MCF 10A (cell line): ENCODE measurements at regions not wholly inside any gene's neighbourhood (a gene's known extent, or its start where the extent isn't known, plus 50 kb on each side); places are given as distances from the start of the nearest gene placed in this dataset.

Experiments used
- BruUV-seq: library from RNA; stranded (reverse); fragments of 400-500 nt; replicated peaks from 2 replicates; lab custom pipeline; 2021; lab: Mats Ljungman, UMichigan
- CTCF ChIA-PET: fragments of 300-600 bp; sonication (Branson Sonifier 250); formaldehyde crosslinking; extraction: SDS; loops from one replicate; lab custom pipeline; 2021; ENCODE audit warnings: antibody characterized with exemption, inconsistent platforms; lab: Yijun Ruan, JAX
- POLR2A ChIA-PET: fragments of 300-600, 350-650 bp; sonication (Branson Sonifier 250); formaldehyde crosslinking; extraction: SDS; loops from one replicate; lab custom pipeline; 2020; ENCODE audit warnings: antibody characterized with exemption, inconsistent platforms; lab: Yijun Ruan, JAX
- DNase-seq: peaks from one replicate; pipeline ENCODE4 v3.0.0-alpha.2; 2018; ENCODE audit not compliant: unreplicated experiment
- H3K27ac Mint-ChIP-seq: one replicate; pipeline ENCODE4 v1.8.0; 2022; ENCODE audit warnings: mild to moderate bottlenecking, low read depth, mixed read lengths; ENCODE audit not compliant: unreplicated experiment
- H3K27me3 Mint-ChIP-seq: one replicate; pipeline ENCODE4 v1.8.0; 2022; ENCODE audit warnings: mixed read lengths; ENCODE audit not compliant: insufficient read depth, unreplicated experiment
- H3K36me3 Mint-ChIP-seq: one replicate; pipeline ENCODE4 v1.8.0; 2022; ENCODE audit warnings: mild to moderate bottlenecking, moderate library complexity, mixed read lengths; ENCODE audit not compliant: insufficient read depth, unreplicated experiment
- H3K4me1 Mint-ChIP-seq: one replicate; pipeline ENCODE4 v1.8.0; 2022; ENCODE audit warnings: mixed read lengths; ENCODE audit not compliant: insufficient read depth, unreplicated experiment
- H3K4me3 Mint-ChIP-seq: one replicate; pipeline ENCODE4 v1.8.0; 2022; ENCODE audit warnings: mild to moderate bottlenecking, moderate library complexity, mixed read lengths; ENCODE audit not compliant: unreplicated experiment
- H3K9me3 Mint-ChIP-seq: one replicate; pipeline ENCODE4 v1.8.0; 2022; ENCODE audit warnings: mixed read lengths; ENCODE audit not compliant: unreplicated experiment
- intact Hi-C: fragments of 100-400 bp; cut with micrococcal nuclease; formaldehyde crosslinking; loops from 2 replicates; pipeline ENCODE4 v1.14.1; 2022
- TF ChIP-seq, protein P1 (sequence below): fragments of 200-600 bp; IDR thresholded peaks from one replicate; pipeline ENCODE4 v1.8.0; 2022; ENCODE audit warnings: antibody characterized with exemption, mild to moderate bottlenecking; ENCODE audit not compliant: unreplicated experiment

DNA sequence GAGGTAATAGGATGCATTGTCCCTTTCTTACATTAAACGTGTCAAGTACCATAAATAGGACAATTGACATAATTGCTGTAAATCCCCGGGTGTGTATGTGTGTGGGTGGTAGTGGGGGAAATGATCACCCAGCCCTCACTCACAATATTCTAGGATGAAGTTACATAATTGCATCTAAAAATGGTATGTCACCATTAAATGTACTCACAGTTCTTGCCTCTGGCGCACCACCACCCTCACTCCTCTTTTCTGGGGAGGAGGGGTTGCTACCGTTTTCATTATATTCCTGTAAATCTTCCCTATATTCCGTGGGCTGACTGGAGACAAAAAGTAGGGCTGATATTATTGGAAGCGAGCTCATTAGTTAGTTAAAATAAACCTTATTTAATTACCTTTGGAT is 563.8 kb downstream of the TLR4 start:
- CTCF ChIA-PET: no interaction called here
- DNase-seq: no peak
- no peaks in the 10 kb centered on the region for H3K36me3 Mint-ChIP-seq
- no peaks in the 10 kb centered on the region for H3K9me3 Mint-ChIP-seq
- BruUV-seq: no TSS peak
- no peaks in the 10 kb centered on the region for H3K27me3 Mint-ChIP-seq
- no peak overlapping the region for H3K27ac Mint-ChIP-seq
- intact Hi-C loops: no loop called here
- TF ChIP-seq, protein P1, sequence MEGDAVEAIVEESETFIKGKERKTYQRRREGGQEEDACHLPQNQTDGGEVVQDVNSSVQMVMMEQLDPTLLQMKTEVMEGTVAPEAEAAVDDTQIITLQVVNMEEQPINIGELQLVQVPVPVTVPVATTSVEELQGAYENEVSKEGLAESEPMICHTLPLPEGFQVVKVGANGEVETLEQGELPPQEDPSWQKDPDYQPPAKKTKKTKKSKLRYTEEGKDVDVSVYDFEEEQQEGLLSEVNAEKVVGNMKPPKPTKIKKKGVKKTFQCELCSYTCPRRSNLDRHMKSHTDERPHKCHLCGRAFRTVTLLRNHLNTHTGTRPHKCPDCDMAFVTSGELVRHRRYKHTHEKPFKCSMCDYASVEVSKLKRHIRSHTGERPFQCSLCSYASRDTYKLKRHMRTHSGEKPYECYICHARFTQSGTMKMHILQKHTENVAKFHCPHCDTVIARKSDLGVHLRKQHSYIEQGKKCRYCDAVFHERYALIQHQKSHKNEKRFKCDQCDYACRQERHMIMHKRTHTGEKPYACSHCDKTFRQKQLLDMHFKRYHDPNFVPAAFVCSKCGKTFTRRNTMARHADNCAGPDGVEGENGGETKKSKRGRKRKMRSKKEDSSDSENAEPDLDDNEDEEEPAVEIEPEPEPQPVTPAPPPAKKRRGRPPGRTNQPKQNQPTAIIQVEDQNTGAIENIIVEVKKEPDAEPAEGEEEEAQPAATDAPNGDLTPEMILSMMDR: no peak
- POLR2A ChIA-PET: no interaction called here
- H3K4me3 Mint-ChIP-seq: no peak overlapping the region
- no peaks in the 10 kb centered on the region for H3K4me1 Mint-ChIP-seq

- POLR2A ChIA-PET: interaction anchor here (0.9 kb wide), 1 partner anchor 11 kb away, joined by 4 read pairs; no protein-coding TSS in a partner anchor
- no peak overlapping the region for H3K4me3 Mint-ChIP-seq
- CTCF ChIA-PET: no interaction called here
- intact Hi-C loops: no loop called here
- no peak overlapping the region for H3K27ac Mint-ChIP-seq
- no peaks in the 10 kb centered on the region for H3K36me3 Mint-ChIP-seq
- BruUV-seq: no TSS peak
- TF ChIP-seq, protein P1: no peak
- no peaks in the 10 kb centered on the region for H3K4me1 Mint-ChIP-seq
- H3K27me3 Mint-ChIP-seq: no peaks in the 10 kb centered on the region
- no peaks in the 10 kb centered on the region for H3K9me3 Mint-ChIP-seq
- DNase-seq: no peak
These were observed 565.4 kb downstream of the TLR4 start for GRCh38 chr9:118269623-118270022.

DNA sequence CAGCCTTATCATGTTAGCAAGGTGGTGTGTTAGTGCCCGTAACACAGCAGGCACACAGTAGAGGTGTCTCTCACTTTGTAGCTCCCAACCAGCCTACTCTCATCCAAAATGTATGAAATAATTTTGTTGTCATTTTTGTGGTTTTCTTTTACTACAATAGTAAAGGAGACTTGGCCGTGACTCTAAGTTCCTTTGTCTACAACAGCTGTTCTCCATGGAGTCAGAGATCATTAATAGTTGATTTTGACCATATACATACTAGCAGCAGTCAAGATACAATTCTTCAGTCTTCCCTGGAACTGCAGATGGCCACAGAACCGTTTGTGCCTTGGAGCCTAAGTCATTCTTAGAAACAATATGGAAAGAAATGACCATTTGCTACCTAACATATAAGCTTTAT is 567.1 kb downstream of the TLR4 start:
- DNase-seq: no peak
- Mint-ChIP-seq H3K27me3 (no peaks in the 10 kb centered on the region), H3K36me3 (no peaks in the 10 kb centered on the region), H3K4me3 (no peak overlapping the region), H3K9me3 (no peaks in the 10 kb centered on the region), H3K4me1 (no peaks in the 10 kb centered on the region), H3K27ac (no peak overlapping the region)
- ChIA-PET POLR2A (interaction anchor here (0.7 kb wide), 1 partner anchor 369 kb away, joined by 3 read pairs; no protein-coding TSS in a partner anchor), CTCF (no interaction called here)
- TF ChIP-seq, protein P1: no peak
- BruUV-seq: no TSS peak
- intact Hi-C loops: no loop called here

DNA sequence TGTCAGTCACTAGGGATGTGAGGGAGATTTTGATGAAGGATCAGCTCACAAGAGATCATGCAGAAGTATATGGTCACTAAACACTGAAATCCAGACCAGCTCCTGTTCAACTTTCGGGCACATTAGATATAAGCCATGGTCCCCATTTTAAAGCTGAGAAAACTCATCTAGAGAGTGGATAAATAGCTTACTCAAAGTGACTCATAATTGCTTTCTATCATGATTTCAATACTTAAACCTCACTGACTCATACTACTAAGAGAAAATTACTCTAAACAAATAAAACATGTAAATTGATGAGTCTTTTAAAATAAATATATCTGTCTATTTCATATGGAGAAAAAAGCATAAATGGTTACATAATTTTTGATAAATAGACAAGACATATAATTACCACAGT is 567.7 kb downstream of the TLR4 start:
- TF ChIP-seq, protein P1: no peak
- no peak overlapping the region for H3K27ac Mint-ChIP-seq
- BruUV-seq: no TSS peak
- no peaks in the 10 kb centered on the region for H3K27me3 Mint-ChIP-seq
- H3K36me3 Mint-ChIP-seq: no peaks in the 10 kb centered on the region
- intact Hi-C loops: no loop called here
- H3K4me3 Mint-ChIP-seq: no peak overlapping the region
- DNase-seq: peak; percentile 38
- H3K9me3 Mint-ChIP-seq: no peaks in the 10 kb centered on the region
- no peaks in the 10 kb centered on the region for H3K4me1 Mint-ChIP-seq
- ChIA-PET CTCF (interaction anchor here (0.8 kb wide), 1 partner anchor 32 kb away, joined by 3 read pairs; no protein-coding TSS in a partner anchor), POLR2A (interaction anchor here (0.7 kb wide), 1 partner anchor 369 kb away, joined by 3 read pairs; no protein-coding TSS in a partner anchor)
